ENCODE measurements at regions not wholly inside any gene's neighbourhood (a gene's known extent, or its start where the extent isn't known, plus 50 kb on each side); places are given as distances from the start of the nearest gene placed in this dataset.

GRCh38 chr5:105632043-105632442 is 2038.7 kb downstream of the EFNA5 start:
- TF ChIP-seq EZH2 (IDR thresholded peaks at IDR 0.05; ENCODE audit: borderline replicate concordance, low read depth, low read length, poor library complexity, severe bottlenecking) = no peak
- no peak for TF ChIP-seq CTCF (conservative IDR thresholded peaks at IDR 0.05; ENCODE audit: low read depth, low read length)
- H3K36me3 ChIP-seq (ENCODE audit: insufficient read depth, low read length, poor library complexity, severe bottlenecking) = no peaks in the 10 kb centered on the region
- peaks cover 4% of the 10 kb centered on the region for H3K4me1 ChIP-seq (ENCODE audit: insufficient read depth, low read length, poor library complexity, severe bottlenecking)
- CTCF ChIA-PET = no interaction called here
- H3K4me3 ChIP-seq (ENCODE audit: low read depth, low read length, poor library complexity, severe bottlenecking) = no peak overlapping the region
- BruUV-seq (replicated peaks) = no TSS peak
- H3K9me3 ChIP-seq (ENCODE audit: low read depth, low read length, poor library complexity, severe bottlenecking) = no peaks in the 10 kb centered on the region
- no peak overlapping the region for H3K27ac ChIP-seq (ENCODE audit: low read depth, low read length, poor library complexity, severe bottlenecking)
- H3K27me3 ChIP-seq (replicated peaks; ENCODE audit: insufficient read depth, low read depth, low read length, poor library complexity) = no peaks in the 10 kb centered on the region
- DNase-seq (ENCODE audit: low spot score) = no peak
- POLR2A ChIA-PET (ENCODE audit: low non-redundant PET) = no interaction called here
- intact Hi-C loops (cut with micrococcal nuclease; ENCODE audit: unreplicated experiment) = no loop called here

GRCh38 chr5:105630803-105631202 is 2039.9 kb downstream of the EFNA5 start:
- no peaks in the 10 kb centered on the region for H3K9me3 ChIP-seq (ENCODE audit: low read depth, low read length, poor library complexity, severe bottlenecking)
- no TSS peak for BruUV-seq (replicated peaks)
- no peak overlapping the region for H3K27ac ChIP-seq (ENCODE audit: low read depth, low read length, poor library complexity, severe bottlenecking)
- no peaks in the 10 kb centered on the region for H3K27me3 ChIP-seq (replicated peaks; ENCODE audit: insufficient read depth, low read depth, low read length, poor library complexity)
- H3K4me3 ChIP-seq (ENCODE audit: low read depth, low read length, poor library complexity, severe bottlenecking) = no peak overlapping the region
- ChIA-PET POLR2A (ENCODE audit: low non-redundant PET) (no interaction called here), CTCF (interaction anchor here (0.6 kb wide), 1 partner anchor 492 kb away, joined by 4 read pairs; no protein-coding TSS in a partner anchor)
- intact Hi-C loops (cut with micrococcal nuclease; ENCODE audit: unreplicated experiment) = no loop called here
- peaks cover 4% of the 10 kb centered on the region for H3K4me1 ChIP-seq (ENCODE audit: insufficient read depth, low read length, poor library complexity, severe bottlenecking)
- TF ChIP-seq EZH2 (IDR thresholded peaks at IDR 0.05; ENCODE audit: borderline replicate concordance, low read depth, low read length, poor library complexity, severe bottlenecking) (no peak), CTCF (conservative IDR thresholded peaks at IDR 0.05; ENCODE audit: low read depth, low read length) (no peak)
- H3K36me3 ChIP-seq (ENCODE audit: insufficient read depth, low read length, poor library complexity, severe bottlenecking) = no peaks in the 10 kb centered on the region
- DNase-seq (ENCODE audit: low spot score) = peak; percentile 33

- intact Hi-C loops (cut with micrococcal nuclease; ENCODE audit: unreplicated experiment) = no loop called here
- CTCF ChIA-PET = no interaction called here
- POLR2A ChIA-PET (ENCODE audit: low non-redundant PET) = no interaction called here
- TF ChIP-seq CTCF (conservative IDR thresholded peaks at IDR 0.05; ENCODE audit: low read depth, low read length) = no peak
- no peak for TF ChIP-seq EZH2 (IDR thresholded peaks at IDR 0.05; ENCODE audit: borderline replicate concordance, low read depth, low read length, poor library complexity, severe bottlenecking)
- peak; percentile 4 for DNase-seq (ENCODE audit: low spot score)
- Histone ChIP-seq H3K9me3 (ENCODE audit: low read depth, low read length, poor library complexity, severe bottlenecking) (no peaks in the 10 kb centered on the region), H3K27me3 (replicated peaks; ENCODE audit: insufficient read depth, low read depth, low read length, poor library complexity) (no peaks in the 10 kb centered on the region), H3K27ac (ENCODE audit: low read depth, low read length, poor library complexity, severe bottlenecking) (no peak overlapping the region), H3K36me3 (ENCODE audit: insufficient read depth, low read length, poor library complexity, severe bottlenecking) (no peaks in the 10 kb centered on the region), H3K4me3 (ENCODE audit: low read depth, low read length, poor library complexity, severe bottlenecking) (no peak overlapping the region), H3K4me1 (ENCODE audit: insufficient read depth, low read length, poor library complexity, severe bottlenecking) (peaks cover 4% of the 10 kb centered on the region)
- BruUV-seq (replicated peaks) = no TSS peak
Measured at GRCh38 chr5:105619725-105620124, 2051.0 kb downstream of the EFNA5 start.

All from A673 (cell line).